Smooth muscle cell (in vitro differentiated cells): ENCODE measurements at regions not wholly inside any gene's neighbourhood (a gene's known extent, or its start where the extent isn't known, plus 50 kb on each side); places are given as distances from the start of the nearest gene placed in this dataset.

Experiments
- DNase-seq: peaks from one replicate; lab custom pipeline; 2025; ENCODE audit not compliant: unreplicated experiment; lab: John Stamatoyannopoulos, UW
- H2AFZ ChIP-seq: fragments of 200-600 bp; sonication (generic); 2 replicates; pipeline ENCODE4 v1.6.0; 2016; ENCODE audit warnings: antibody characterized with exemption, low read depth, mild to moderate bottlenecking
- H3F3A ChIP-seq: fragments of 200-600 bp; sonication (generic); 2 replicates; pipeline ENCODE4 v1.6.0; 2017; ENCODE audit warnings: antibody characterized with exemption, low read depth
- H3K27ac ChIP-seq: fragments of 200-600 bp; sonication (generic); 2 replicates; pipeline ENCODE4 v1.5.1; 2016; ENCODE audit warnings: low read depth, mild to moderate bottlenecking
- H3K27me3 ChIP-seq: fragments of 200-600 bp; sonication (generic); 2 replicates; pipeline ENCODE4 v1.6.1; 2016; ENCODE audit warnings: low read depth, mild to moderate bottlenecking
- H3K36me3 ChIP-seq: fragments of 200-600 bp; sonication (generic); 2 replicates; pipeline ENCODE4 v1.5.1; 2016; ENCODE audit warnings: low read depth
- H3K4me1 ChIP-seq: fragments of 200-600 bp; sonication (generic); 2 replicates; pipeline ENCODE4 v1.5.1; 2016; ENCODE audit warnings: low read depth
- H3K4me2 ChIP-seq: fragments of 200-600 bp; sonication (generic); 2 replicates; pipeline ENCODE4 v1.6.0; 2016; ENCODE audit warnings: mild to moderate bottlenecking
- H3K4me3 ChIP-seq: fragments of 200-600 bp; sonication (generic); 2 replicates; pipeline ENCODE4 v1.5.1; 2016; ENCODE audit warnings: mild to moderate bottlenecking
- H3K79me2 ChIP-seq: fragments of 200-600 bp; sonication (generic); 2 replicates; pipeline ENCODE4 v1.6.0; 2016; ENCODE audit warnings: low read depth, mild to moderate bottlenecking
- H3K9ac ChIP-seq: fragments of 200-600 bp; sonication (generic); 2 replicates; pipeline ENCODE4 v1.6.0; 2016; ENCODE audit warnings: low read depth
- H3K9me3 ChIP-seq: fragments of 200-600 bp; sonication (generic); replicated peaks from 2 replicates; pipeline ENCODE4 v1.5.1; 2016; ENCODE audit warnings: low read depth
- H4K20me1 ChIP-seq: fragments of 200-600 bp; sonication (generic); 2 replicates; pipeline ENCODE4 v1.6.0; 2016; ENCODE audit warnings: low read depth
- WGBS: methylation state at CpG from one replicate; pipeline ENCODE4 v1.1.7; 2016; ENCODE audit warnings: low lambda C conversion rate; 5-methylcytosine and 5-hydroxymethylcytosine counted together
- TF ChIP-seq, protein P1 (sequence below): fragments of 200-600 bp; sonication (generic); IDR thresholded peaks from 2 replicates; pipeline ENCODE4 v1.5.1; 2017; ENCODE audit warnings: borderline replicate concordance, mild to moderate bottlenecking, antibody characterized with exemption; ENCODE audit not compliant: insufficient read depth, poor library complexity, severe bottlenecking

DNA sequence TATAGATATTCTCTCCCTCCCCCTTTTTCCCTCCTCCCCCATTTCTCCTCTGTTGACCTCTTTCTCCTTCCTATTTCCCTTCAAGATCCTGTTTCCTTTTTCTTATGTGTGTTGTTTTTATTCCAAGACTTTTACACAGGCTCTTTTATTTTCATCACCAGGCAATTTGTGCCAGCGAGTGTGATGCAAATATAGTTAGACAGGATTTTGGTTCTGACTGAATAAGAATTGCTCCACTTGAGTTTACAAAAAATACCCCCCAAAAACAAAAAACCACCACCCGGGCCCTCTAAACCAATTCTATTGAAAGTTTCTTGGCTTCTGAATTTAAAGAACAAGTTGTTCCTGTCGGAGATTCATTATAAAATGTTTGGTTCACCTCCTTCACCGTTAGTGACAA lies 50.9 kb upstream of the MAPK4 start:
- H3K4me3 ChIP-seq = no peak overlapping the region
- H3K27ac ChIP-seq = no peak overlapping the region
- no peak overlapping the region for H3K4me2 ChIP-seq
- 81% methylated on average over 4 of the region's 4 CpGs for WGBS
- H2AFZ ChIP-seq = no peak overlapping the region
- H3K79me2 ChIP-seq = no peaks in the 10 kb centered on the region
- TF ChIP-seq, protein P1, sequence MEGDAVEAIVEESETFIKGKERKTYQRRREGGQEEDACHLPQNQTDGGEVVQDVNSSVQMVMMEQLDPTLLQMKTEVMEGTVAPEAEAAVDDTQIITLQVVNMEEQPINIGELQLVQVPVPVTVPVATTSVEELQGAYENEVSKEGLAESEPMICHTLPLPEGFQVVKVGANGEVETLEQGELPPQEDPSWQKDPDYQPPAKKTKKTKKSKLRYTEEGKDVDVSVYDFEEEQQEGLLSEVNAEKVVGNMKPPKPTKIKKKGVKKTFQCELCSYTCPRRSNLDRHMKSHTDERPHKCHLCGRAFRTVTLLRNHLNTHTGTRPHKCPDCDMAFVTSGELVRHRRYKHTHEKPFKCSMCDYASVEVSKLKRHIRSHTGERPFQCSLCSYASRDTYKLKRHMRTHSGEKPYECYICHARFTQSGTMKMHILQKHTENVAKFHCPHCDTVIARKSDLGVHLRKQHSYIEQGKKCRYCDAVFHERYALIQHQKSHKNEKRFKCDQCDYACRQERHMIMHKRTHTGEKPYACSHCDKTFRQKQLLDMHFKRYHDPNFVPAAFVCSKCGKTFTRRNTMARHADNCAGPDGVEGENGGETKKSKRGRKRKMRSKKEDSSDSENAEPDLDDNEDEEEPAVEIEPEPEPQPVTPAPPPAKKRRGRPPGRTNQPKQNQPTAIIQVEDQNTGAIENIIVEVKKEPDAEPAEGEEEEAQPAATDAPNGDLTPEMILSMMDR = no peak
- H4K20me1 ChIP-seq = no peaks in the 10 kb centered on the region
- H3F3A ChIP-seq = no peaks in the 10 kb centered on the region
- no peaks in the 10 kb centered on the region for H3K9me3 ChIP-seq
- H3K9ac ChIP-seq = no peak overlapping the region
- H3K4me1 ChIP-seq = no peaks in the 10 kb centered on the region
- peaks cover 10% of the 10 kb centered on the region for H3K27me3 ChIP-seq
- H3K36me3 ChIP-seq = no peaks in the 10 kb centered on the region
- no peak for DNase-seq
